ENCODE measurements at regions not wholly inside any gene's neighbourhood (a gene's known extent, or its start where the extent isn't known, plus 50 kb on each side); places are given as distances from the start of the nearest gene placed in this dataset.

- no peak for TF ChIP-seq POLR2A (IDR thresholded peaks at IDR 0.05; ENCODE audit: low read length)
- TF ChIP-seq GATA1 (IDR thresholded peaks at IDR 0.05; ENCODE audit: low read depth, low read length), result no peak
Observed at GRCh38 chr2:236874866-236875481, 210.7 kb upstream of the COPS8 start.

Measured in erythroblast (primary cell).